ENCODE measurements at regions not wholly inside any gene's neighbourhood (a gene's known extent, or its start where the extent isn't known, plus 50 kb on each side); places are given as distances from the start of the nearest gene placed in this dataset.

- no peak for TF ChIP-seq CTCF (IDR thresholded peaks at IDR 0.05; ENCODE audit: low read depth, low read length, missing control alignments)
- Histone ChIP-seq H3K27me3 (replicated peaks) (no peaks in the 10 kb centered on the region), H3K27ac (no peak overlapping the region), H3K4me3 (ENCODE audit: low read depth, low read length) (no peak overlapping the region), H3K36me3 (replicated peaks) (no peaks in the 10 kb centered on the region)
- peak; percentile 5 for DNase-seq
- in situ Hi-C loops (cut with HindIII; ENCODE audit: low pct_ligation_motif_present, low sequenced_read_pairs), result no loop called here
Measured at GRCh38 chr2:118197011-118197675, 108.9 kb downstream of the INSIG2 start.

- no peaks in the 10 kb centered on the region for H3K27me3 ChIP-seq (replicated peaks)
- in situ Hi-C loops (cut with HindIII; ENCODE audit: low pct_ligation_motif_present, low sequenced_read_pairs), result no loop called here
- H3K36me3 ChIP-seq (replicated peaks), result no peaks in the 10 kb centered on the region
- no peak overlapping the region for H3K4me3 ChIP-seq (ENCODE audit: low read depth, low read length)
- H3K27ac ChIP-seq, result no peak overlapping the region
- TF ChIP-seq CTCF (IDR thresholded peaks at IDR 0.05; ENCODE audit: low read depth, low read length, missing control alignments), result no peak
- DNase-seq, result no peak
Measured at GRCh38 chr2:118190474-118190873, 102.2 kb downstream of the INSIG2 start.

GRCh38 chr2:118186858-118187254, 98.6 kb downstream of the INSIG2 start:
- no peaks in the 10 kb centered on the region for H3K27me3 ChIP-seq (replicated peaks)
- no peaks in the 10 kb centered on the region for H3K36me3 ChIP-seq (replicated peaks)
- no peak overlapping the region for H3K27ac ChIP-seq
- no peak for DNase-seq
- in situ Hi-C loops (cut with HindIII; ENCODE audit: low pct_ligation_motif_present, low sequenced_read_pairs), result no loop called here
- TF ChIP-seq CTCF (IDR thresholded peaks at IDR 0.05; ENCODE audit: low read depth, low read length, missing control alignments), result no peak
- no peak overlapping the region for H3K4me3 ChIP-seq (ENCODE audit: low read depth, low read length)

GRCh38 chr2:118186110-118186857, 98.0 kb downstream of the INSIG2 start:
- in situ Hi-C loops (cut with HindIII; ENCODE audit: low pct_ligation_motif_present, low sequenced_read_pairs), result no loop called here
- DNase-seq, result peak; percentile 51
- Histone ChIP-seq H3K27me3 (replicated peaks) (no peaks in the 10 kb centered on the region), H3K36me3 (replicated peaks) (no peaks in the 10 kb centered on the region), H3K4me3 (ENCODE audit: low read depth, low read length) (peak overlapping the region; percentile 65), H3K27ac (peak overlapping the region; percentile 6)
- TF ChIP-seq CTCF (IDR thresholded peaks at IDR 0.05; ENCODE audit: low read depth, low read length, missing control alignments), result peak; percentile 14

- Histone ChIP-seq H3K36me3 (replicated peaks) (no peaks in the 10 kb centered on the region), H3K27me3 (replicated peaks) (no peaks in the 10 kb centered on the region), H3K27ac (peak overlapping the region; percentile 6), H3K4me3 (ENCODE audit: low read depth, low read length) (peak overlapping the region; percentile 65)
- DNase-seq, result peak; percentile 7
- TF ChIP-seq CTCF (IDR thresholded peaks at IDR 0.05; ENCODE audit: low read depth, low read length, missing control alignments), result no peak
- in situ Hi-C loops (cut with HindIII; ENCODE audit: low pct_ligation_motif_present, low sequenced_read_pairs), result no loop called here
Measured at GRCh38 chr2:118185210-118186109, 97.2 kb downstream of the INSIG2 start.
